ENCODE measurements at regions not wholly inside any gene's neighbourhood (a gene's known extent, or its start where the extent isn't known, plus 50 kb on each side); places are given as distances from the start of the nearest gene placed in this dataset.
A peak's percentile ranks its signal among the peaks of the same experiment; 100 is the strongest.

- no TSS peak for BruUV-seq (replicated peaks)
- peaks cover 8 to 9% of the 10 kb centered on the region in 2 experiments; a peak in 4 of 5 replicates for H3K4me1 ChIP-seq (replicated peaks in 1 of 2; ENCODE audit: control insufficient read depth in 2 of 2, insufficient read depth in 2 of 2, low read length in 2 of 2)
- CTCF ChIA-PET (ENCODE audit: low intra/inter-chr PET ratio), result no interaction called here
- no peaks in the 10 kb centered on the region for H3K9me1 ChIP-seq (ENCODE audit: control insufficient read depth, insufficient read depth, low read length)
- POLR2A ChIA-PET, result interaction anchor here (0.6 kb wide), 1 partner anchor 35 kb away, joined by 3 read pairs; no protein-coding TSS in a partner anchor
- H3K36me3 ChIP-seq (ENCODE audit: control insufficient read depth, insufficient read depth, low read length), result peaks cover 8% of the 10 kb centered on the region; the same call in 2 of the 3 replicates
- peaks cover 36% of the 10 kb centered on the region for H3K79me2 ChIP-seq (ENCODE audit: control insufficient read depth, insufficient read depth, low read length)
- intact Hi-C loops (cut with micrococcal nuclease), result no loop called here
- no peak for ATAC-seq
- H3K27me3 ChIP-seq (ENCODE audit: control insufficient read depth in 2 of 2, insufficient read depth in 2 of 2, low read length in 2 of 2), result no peaks in the 10 kb centered on the region
- H2AFZ ChIP-seq (ENCODE audit: low read depth, low read length), result no peak overlapping the region
- no peaks in the 10 kb centered on the region for H4K20me1 ChIP-seq (replicated peaks; ENCODE audit: control insufficient read depth, insufficient read depth, low read length)
- H3K4me3 ChIP-seq, result no peak overlapping the region
- no peak for DNase-seq (ENCODE audit: extremely low read depth in 1 of 4, low spot score in 3 of 4)
- H3K9ac ChIP-seq (ENCODE audit: insufficient read depth in 1 of 2, low read depth in 2 of 2, low read length in 2 of 2), result no peak overlapping the region
- in situ Hi-C loops (cut with MboI), result no loop called here
- H3K4me2 ChIP-seq (ENCODE audit: insufficient read depth, low read length), result no peak overlapping the region
- H3K9me3 ChIP-seq (replicated peaks; ENCODE audit: control insufficient read depth, insufficient read depth, low read depth, low read length), result peaks cover 9% of the 10 kb centered on the region
- no peak overlapping the region for H3K27ac ChIP-seq (ENCODE audit: extremely low read depth, low read depth, low read length)
- 70% methylated on average over 2 of the region's 2 CpGs for WGBS (ENCODE audit: insufficient coverage, low coverage, missing lambda C conversion rate)
- no peak for FAIRE-seq
- TF ChIP-seq ZNF280A (IDR thresholded peaks at IDR 0.05; ENCODE audit: low read depth, partially characterized antibody) (peak; percentile 19), POLR2AphosphoS2 (IDR thresholded peaks at IDR 0.05; ENCODE audit: low read length) (no peak), TRIM28 (IDR thresholded peaks at IDR 0.05) (peak; percentile 66; the same call in 1 of the 2 replicates), TRIM24 (IDR thresholded peaks at IDR 0.05) (peak; percentile 17 to 22; a peak in 2 of 4 replicates), BRCA1 (IDR thresholded peaks at IDR 0.05) (no peak), BRCA1 (CRISPR knock-in tag; IDR thresholded peaks at IDR 0.05) (no peak), SLC30A9 (CRISPR knock-in tag; IDR thresholded peaks at IDR 0.05) (no peak), XRCC3 (IDR thresholded peaks at IDR 0.05) (0 out of 2 replicates have a peak, but pooled peaks have one; percentile 27), PML (IDR thresholded peaks at IDR 0.05; ENCODE audit: low read length) (no peak), ZNF586 (CRISPR knock-in tag; conservative IDR thresholded peaks at IDR 0.05) (no peak), ZNF766 (CRISPR knock-in tag; conservative IDR thresholded peaks at IDR 0.05) (no peak), FOXJ3 (CRISPR knock-in tag; IDR thresholded peaks at IDR 0.05) (no peak), CBX3 (IDR thresholded peaks at IDR 0.05; ENCODE audit: borderline replicate concordance in 1 of 2, low read length in 2 of 2) (peak in 1 of 2 experiments; percentile 93; a peak in 2 of 3 replicates), ZEB2 (IDR thresholded peaks at IDR 0.05) (0 out of 2 replicates have a peak, but pooled peaks have one; percentile 19)
- TF ChIP-seq, protein P1, sequence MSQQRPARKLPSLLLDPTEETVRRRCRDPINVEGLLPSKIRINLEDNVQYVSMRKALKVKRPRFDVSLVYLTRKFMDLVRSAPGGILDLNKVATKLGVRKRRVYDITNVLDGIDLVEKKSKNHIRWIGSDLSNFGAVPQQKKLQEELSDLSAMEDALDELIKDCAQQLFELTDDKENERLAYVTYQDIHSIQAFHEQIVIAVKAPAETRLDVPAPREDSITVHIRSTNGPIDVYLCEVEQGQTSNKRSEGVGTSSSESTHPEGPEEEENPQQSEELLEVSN (IDR thresholded peaks at IDR 0.05; ENCODE audit: borderline replicate concordance in 1 of 2, extremely low read depth in 1 of 2, insufficient read depth in 1 of 2, insufficient read length in 1 of 2, low read depth in 1 of 2, low read length in 1 of 2, poor library complexity in 1 of 2, severe bottlenecking in 1 of 2), result no peak
- TF ChIP-seq, protein P2, sequence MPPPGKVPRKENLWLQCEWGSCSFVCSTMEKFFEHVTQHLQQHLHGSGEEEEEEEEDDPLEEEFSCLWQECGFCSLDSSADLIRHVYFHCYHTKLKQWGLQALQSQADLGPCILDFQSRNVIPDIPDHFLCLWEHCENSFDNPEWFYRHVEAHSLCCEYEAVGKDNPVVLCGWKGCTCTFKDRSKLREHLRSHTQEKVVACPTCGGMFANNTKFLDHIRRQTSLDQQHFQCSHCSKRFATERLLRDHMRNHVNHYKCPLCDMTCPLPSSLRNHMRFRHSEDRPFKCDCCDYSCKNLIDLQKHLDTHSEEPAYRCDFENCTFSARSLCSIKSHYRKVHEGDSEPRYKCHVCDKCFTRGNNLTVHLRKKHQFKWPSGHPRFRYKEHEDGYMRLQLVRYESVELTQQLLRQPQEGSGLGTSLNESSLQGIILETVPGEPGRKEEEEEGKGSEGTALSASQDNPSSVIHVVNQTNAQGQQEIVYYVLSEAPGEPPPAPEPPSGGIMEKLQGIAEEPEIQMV (tag; conservative IDR thresholded peaks at IDR 0.05; ENCODE audit: low read depth), result no peak
- TF ChIP-seq, protein P3, sequence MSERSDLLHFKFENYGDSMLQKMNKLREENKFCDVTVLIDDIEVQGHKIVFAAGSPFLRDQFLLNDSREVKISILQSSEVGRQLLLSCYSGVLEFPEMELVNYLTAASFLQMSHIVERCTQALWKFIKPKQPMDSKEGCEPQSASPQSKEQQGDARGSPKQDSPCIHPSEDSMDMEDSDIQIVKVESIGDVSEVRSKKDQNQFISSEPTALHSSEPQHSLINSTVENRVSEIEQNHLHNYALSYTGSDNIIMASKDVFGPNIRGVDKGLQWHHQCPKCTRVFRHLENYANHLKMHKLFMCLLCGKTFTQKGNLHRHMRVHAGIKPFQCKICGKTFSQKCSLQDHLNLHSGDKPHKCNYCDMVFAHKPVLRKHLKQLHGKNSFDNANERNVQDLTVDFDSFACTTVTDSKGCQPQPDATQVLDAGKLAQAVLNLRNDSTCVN (CRISPR knock-in tag; IDR thresholded peaks at IDR 0.05), result no peak
- TF ChIP-seq, protein P4, sequence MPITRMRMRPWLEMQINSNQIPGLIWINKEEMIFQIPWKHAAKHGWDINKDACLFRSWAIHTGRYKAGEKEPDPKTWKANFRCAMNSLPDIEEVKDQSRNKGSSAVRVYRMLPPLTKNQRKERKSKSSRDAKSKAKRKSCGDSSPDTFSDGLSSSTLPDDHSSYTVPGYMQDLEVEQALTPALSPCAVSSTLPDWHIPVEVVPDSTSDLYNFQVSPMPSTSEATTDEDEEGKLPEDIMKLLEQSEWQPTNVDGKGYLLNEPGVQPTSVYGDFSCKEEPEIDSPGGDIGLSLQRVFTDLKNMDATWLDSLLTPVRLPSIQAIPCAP (CRISPR knock-in tag; IDR thresholded peaks at IDR 0.05; ENCODE audit: borderline replicate concordance), result no peak
These were observed 190.4 kb downstream of the ZEB2 start for GRCh38 chr2:144329472-144329871.
